NCI-H510A (cell line): ENCODE measurements at regions not wholly inside any gene's neighbourhood (a gene's known extent, or its start where the extent isn't known, plus 50 kb on each side); places are given as distances from the start of the nearest gene placed in this dataset.
"Not testable (repeated sequence)": the region's sequence is repeated elsewhere in the genome, so short reads cannot be mapped to it uniquely, and the experiment has no call there.

Experiments
- DNase-seq: peaks from one replicate; lab custom pipeline; 2025; lab: John Stamatoyannopoulos, UW

DNA sequence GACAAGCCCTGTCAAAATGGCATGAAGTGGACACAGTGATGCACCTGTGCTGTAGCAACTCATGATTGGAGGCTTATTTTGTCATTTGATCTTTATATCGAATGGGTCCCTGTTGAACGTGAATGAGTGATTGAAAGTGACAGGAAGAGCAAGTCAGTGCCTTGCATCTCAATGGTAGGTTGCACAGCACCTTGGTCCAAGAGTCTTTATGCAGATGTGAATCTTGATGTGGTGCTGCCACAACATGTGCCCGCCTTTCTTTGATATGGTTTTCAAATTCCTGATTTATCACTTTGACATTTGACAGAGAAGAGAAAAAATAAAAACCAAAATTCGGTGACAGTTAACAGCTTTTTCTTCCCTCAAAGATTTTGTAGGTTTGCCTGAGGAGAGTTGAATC lies 1182.4 kb downstream of the DNAJB9 start:
- DNase-seq: no peak

- DNase-seq: no peak
Observed at GRCh38 chr7:109757713-109758112, 1188.0 kb downstream of the DNAJB9 start.

DNA sequence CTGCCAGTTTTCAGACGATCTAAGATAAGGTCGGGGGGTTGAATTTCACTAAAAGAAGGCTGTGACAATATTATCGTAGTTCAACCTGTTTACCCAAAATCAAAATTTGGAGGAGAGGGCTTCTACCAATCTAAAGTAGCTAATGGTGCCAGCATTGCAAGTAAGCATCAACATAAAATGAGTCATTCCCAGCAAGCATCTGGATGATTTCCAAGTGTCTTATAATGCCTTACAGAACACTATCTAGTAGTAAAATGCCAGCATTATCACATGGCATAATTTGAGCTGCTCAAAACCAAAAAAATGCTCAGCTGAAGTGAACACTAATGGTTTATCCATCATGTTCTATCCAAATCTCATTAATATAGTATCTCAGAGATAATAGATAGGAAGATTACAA lies 1193.9 kb downstream of the DNAJB9 start:
- DNase-seq: no peak

GRCh38 chr7:109772161-109772560 lies 1202.5 kb downstream of the DNAJB9 start:
- DNase-seq: no peak

DNA sequence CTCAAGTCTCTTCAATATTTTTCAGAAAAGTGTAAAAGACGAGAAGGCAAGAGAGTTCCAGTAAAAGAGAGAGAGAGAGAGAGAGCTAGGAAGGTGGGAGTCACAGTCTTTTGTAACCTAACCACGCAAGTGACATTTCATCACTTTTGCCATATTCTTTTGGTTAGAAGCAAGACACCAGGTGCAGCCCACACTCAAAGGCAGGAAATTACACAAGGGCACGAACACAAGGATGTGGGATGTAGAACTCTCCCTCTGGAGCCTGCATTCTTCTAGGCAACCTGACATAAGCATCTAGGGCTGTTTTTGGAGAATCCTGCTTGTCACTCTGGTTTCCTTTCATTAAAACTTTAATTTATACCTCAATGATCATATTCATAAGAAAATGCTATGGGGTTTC lies 1213.1 kb downstream of the DNAJB9 start:
- DNase-seq: no peak

DNA sequence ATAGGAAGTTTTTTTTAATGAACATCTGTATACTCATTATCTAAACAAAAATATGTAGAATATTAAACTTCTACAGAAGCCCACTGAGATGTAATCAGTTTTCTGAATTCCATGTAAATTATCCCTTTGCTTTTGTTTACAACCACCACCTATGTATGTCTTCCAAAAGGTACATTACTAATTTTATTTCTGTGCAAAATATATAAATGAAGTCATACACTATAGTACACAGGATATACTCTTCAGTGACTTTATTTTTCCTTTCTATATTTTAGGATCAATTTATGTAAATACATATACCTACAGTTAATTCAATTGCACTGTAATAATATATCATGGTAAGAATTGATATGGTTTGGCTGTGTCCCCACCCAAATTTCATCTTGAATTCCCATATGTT lies 1236.9 kb downstream of the DNAJB9 start:
- DNase-seq: no peak

- DNase-seq: no peak
Observed at GRCh38 chr7:109821156-109821555, 1251.5 kb downstream of the DNAJB9 start.

DNA sequence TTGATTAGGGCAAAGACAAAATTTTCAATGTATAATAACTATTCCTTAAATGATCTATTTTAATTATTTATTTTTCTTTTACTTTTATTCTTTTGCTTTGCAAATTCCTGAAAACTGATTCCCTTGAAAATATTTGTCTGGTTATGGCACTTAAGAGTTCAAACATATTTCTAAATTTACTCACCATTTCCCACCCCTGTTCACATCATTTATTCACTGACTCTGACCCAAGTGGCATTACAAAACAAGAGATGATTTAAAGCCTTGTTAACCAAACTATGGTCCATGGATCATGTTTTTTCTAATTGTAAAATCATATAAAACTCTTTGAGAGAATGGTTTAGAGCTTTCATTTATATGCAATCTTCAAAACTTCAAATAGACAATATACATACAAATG lies 1256.1 kb upstream of the LRRN3 start:
- no peak for DNase-seq

GRCh38 chr7:109835577-109835976 lies 1255.3 kb upstream of the LRRN3 start:
- DNase-seq: no peak

DNA sequence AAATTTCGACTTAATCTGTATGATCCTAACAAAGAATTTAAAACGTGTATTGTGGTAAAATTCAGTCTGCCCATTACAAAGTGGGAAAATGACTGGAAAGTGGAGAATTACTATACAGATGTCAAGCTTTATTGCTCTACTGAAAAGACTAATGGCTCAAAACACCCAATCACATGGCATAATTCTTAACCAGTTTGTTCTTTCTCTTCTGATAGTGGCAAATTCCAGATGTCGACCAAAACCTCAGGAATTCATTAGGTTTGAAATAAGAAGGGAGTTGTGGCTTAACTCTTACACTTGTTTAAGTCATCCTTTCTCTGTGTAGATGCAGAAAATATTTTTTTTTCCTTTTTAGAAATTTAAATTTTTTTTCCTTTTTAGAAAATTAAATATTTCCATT lies 1254.9 kb upstream of the LRRN3 start:
- DNase-seq: no peak

DNA sequence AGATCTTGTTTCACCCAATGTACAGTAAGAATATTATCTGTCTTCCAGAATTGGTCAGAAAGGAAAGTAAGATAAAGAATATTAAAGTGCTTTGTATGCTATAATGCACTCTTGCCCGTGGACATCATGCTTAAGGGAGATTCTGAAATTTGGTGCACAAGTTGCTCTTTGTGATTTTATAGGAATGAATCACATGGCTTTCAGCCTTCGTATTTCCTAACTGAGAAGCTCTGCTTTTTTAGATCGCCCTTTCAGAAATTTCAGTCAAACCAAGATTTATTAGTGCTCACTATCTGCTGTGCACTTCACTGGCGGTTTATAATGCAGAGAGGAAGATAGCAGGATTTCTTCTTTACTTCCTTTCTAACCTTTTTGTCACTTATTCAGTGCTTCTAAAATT lies 1248.5 kb upstream of the LRRN3 start:
- DNase-seq: no peak

GRCh38 chr7:109844362-109844761 lies 1246.6 kb upstream of the LRRN3 start:
- DNase-seq: no peak

GRCh38 chr7:109864230-109864629 lies 1226.7 kb upstream of the LRRN3 start:
- no peak for DNase-seq

DNA sequence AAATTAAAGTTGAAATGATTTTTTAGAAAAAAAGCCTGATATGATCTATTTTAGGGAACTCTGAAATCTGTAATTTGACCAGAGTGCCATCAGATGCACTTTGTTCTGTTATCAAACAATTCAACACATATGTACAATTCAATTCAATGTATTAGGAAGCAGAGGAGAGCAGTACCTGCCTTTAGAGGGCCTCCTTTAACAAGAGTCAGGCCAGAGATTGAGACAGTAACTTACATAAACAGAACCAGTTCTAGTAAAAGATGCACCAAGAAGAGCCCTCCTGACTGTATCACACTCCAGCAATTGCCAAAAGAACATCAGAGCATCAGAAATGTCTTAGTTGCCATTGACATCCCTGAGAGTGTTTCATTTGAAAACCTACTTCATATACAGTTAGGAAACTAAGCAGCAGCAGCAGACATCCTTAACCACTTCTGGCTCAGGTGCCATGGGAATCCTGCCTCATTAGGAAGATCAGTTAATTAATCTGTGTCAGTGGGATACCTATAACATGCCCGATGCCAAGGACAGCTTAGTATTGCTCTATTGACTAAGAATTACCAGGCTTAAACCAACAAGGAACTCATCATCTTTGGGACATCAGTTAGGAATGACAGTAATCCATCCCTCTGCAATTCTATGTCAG lies 1222.6 kb upstream of the LRRN3 start:
- no peak for DNase-seq

GRCh38 chr7:109873296-109873695 lies 1217.6 kb upstream of the LRRN3 start:
- no peak for DNase-seq

GRCh38 chr7:109879287-109879828 lies 1211.6 kb upstream of the LRRN3 start:
- DNase-seq: no peak

DNA sequence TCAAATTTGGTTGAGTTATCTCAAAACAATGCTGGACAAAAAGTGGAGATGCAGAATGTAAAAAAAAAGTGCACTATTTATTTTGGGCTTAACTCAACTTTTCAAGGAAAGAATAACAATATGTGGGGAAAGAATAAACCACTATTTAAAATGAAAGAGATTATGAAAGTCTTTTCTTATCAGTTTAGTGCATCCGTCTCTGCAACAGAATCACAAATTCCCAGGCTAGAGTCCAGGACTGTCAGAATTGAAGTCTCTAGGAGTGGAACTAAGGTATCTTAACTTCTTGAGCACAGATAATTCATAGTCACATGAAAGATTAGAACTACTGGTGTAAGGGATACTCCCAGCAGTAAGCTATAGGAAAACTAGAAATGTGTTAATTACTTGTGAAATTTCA lies 1200.3 kb upstream of the LRRN3 start:
- DNase-seq: no peak

DNA sequence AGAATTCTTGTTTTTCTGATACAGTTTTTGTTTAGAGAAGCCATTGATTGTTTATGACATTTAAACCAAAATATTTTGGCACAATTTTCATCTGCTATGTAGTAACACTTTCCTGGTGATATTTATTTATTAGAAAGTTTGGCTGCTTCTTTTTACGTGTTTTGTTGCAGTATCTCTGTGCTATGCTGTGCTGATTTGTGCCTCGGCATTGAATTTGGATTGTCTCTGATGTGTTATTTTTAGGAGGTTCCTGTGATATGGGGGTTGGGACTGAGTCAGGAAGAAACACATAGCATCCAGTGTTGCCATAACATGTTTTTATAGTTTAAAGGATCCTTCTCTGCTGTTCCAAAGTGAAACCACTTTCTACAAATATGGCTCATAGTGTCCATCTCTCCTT lies 1197.7 kb upstream of the LRRN3 start:
- no peak for DNase-seq

DNA sequence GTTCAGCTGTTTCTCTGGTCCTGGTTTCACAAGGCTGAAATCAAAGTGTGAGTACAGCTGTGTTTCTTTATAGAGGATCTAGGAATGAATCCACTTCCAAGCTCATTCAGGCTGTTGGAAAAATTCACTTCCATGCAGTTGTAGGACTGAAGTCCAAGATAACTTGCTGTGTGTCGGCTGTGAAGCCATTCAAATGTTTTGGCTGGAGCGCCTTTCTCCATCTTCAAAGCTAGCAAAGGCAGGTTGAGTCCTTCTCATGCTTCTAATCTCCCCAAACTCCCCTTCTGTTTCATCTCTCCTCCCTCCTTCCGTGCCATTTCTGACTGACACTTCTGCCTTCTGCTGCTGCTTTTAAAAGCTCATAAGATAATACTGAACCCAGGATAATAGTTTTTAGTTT lies 1195.4 kb upstream of the LRRN3 start:
- DNase-seq: no peak

DNA sequence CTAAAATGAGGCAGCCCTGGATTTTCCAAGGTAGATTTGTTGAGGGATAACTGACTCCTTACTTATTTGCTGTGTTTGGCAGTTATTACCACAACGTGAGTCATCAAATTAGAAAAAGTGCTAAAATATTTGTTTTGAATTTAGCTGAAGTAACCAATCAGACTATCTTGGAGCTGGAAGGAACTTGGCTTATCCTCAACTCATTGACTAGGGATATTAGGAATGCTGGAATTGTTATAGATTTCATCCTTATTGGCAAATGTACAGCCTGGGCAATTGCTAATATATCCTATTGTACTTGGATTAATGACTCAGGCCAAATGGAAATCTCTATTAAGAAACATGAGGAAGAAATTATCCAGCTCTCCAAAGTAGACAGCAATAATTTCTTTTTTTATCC lies 1189.0 kb upstream of the LRRN3 start:
- no peak for DNase-seq

GRCh38 chr7:109905368-109906065 lies 1185.4 kb upstream of the LRRN3 start:
- DNase-seq: not testable (repeated sequence)

DNA sequence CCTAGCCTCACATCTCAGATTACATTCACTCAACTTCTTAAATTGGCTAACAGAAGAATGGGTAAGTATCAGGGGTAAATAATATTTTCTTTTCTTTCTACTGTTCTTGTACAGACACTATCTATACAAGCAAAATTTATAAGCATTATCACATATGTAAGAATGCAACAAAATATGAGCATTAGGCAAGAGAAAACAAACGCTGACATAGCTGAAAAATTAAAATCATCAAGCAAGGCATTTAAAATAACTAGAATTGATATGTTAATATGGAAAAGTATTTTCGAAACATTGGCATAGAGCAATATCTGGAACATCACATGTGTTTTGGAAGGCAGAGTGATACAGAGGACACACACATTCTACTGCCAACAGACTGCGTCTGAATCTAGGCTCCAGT lies 1175.3 kb upstream of the LRRN3 start:
- no peak for DNase-seq

DNA sequence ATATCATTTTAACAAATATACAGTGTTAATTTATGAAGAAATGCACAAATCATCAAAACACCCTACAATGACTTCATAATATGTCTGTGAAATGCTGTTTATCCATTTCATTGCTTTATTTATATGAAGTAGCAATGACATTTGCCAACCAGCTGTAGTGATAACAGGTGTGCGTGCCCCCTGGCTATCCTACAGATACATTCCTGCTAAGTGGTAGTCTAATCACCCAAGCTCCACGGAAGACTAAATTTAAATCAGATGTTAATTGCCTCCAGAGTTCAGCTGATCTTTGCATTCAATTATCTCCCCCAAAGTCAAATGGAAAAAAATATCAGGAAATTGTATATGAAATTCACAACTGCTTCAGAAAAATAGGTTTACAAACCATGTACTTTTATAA lies 1164.2 kb upstream of the LRRN3 start:
- DNase-seq: no peak

DNA sequence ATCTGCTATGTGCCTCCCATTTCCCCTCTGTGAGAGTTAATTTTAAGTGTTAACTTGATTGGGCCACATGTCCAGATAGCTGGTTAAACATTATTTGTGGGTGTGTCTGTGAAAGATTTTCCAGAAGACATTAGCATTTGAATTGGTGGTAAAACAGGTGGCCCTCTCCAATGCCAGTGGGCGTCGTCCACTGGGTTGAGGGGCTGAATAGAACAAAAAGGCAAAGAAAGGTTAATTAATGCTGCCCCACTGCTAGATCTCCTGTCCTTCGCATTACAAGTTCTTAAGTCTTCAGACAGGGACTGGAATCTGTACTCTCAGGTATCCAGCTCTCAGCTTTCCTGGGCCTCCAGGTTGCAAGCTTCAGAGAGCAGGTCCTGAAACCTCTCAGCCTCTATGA lies 1160.9 kb upstream of the LRRN3 start:
- DNase-seq: no peak
